Ecto neural progenitor cell (in vitro differentiated cells): ENCODE measurements at regions not wholly inside any gene's neighbourhood (a gene's known extent, or its start where the extent isn't known, plus 50 kb on each side); places are given as distances from the start of the nearest gene placed in this dataset.
"Not testable (repeated sequence)": the region's sequence is repeated elsewhere in the genome, so short reads cannot be mapped to it uniquely, and the experiment has no call there.

Experiments used
- DNase-seq: peaks from one replicate; pipeline ENCODE4 v3.0.0-alpha.2; 2018; ENCODE audit warnings: low spot score

DNA sequence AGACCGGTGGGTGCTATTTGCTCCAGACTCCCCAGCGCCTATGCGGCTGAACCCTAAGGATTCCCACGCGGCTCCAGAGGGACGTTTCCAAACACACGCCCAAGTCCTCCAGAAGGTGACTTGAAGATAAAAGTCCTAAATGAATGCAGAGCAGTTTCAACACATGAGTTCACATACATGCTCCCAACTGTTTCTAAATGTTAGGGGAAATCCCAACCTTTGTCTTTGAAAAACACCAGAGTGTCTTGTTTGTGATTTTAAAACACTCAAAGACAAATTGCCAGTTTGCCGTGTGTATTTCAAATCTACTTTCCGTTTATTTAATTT is 252.9 kb upstream of the SFSWAP start:
- no peak for DNase-seq

- peak; percentile 46 for DNase-seq
These were observed 251.7 kb upstream of the SFSWAP start for GRCh38 chr12:131458931-131459772.

DNA sequence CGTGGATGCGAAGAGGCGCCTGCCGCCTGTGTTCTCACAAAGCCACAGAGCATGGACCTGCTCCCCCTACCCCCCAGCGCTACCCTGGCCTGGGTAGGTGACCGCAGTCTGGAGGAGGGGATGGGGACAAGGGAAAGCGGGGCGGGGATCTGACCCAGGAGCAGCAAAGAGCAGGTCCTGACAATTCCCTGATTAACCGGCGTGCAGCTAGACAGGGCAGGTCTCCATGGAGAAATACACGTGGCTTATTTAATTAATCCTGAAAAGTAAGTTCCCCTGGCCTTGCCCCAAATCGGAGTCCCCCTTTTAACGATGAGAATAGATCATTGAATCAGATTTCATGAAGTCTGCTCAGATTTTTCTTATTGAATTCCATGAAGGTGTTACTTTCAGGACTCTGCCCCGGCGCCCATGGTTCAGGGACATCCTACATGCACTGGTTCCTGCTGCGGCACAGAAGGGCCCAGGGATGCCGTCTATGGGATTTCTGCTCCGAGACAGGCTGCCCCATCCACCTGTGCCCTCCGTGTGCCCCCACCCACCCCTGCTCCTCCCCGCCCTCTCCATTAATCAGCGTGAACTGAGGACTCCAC is 251.0 kb upstream of the SFSWAP start:
- peak; percentile 52 for DNase-seq

GRCh38 chr12:131460520-131460919 is 250.4 kb upstream of the SFSWAP start:
- DNase-seq: peak; percentile 22

DNA sequence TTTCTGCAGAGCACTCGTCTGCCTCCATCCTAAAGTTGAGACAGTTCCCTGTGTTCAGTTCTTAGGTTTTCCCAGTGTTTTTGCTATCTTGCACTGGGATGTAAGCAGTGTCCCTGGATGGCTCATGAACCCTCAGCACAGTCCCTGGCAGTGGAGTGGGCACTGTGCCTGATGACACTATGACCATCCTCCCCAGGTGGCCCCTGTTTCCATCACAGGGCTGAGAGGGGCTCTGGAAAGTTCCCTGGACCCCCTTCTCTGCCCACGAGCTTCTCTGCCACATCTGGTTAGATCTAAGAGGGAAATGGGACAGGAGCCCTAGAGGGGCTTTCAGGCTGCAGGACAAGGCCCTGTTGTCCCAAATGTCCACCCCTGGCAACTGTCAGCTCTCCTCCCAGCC is 249.8 kb upstream of the SFSWAP start:
- DNase-seq: peak; percentile 29

- DNase-seq: peak; percentile 20
These were observed 247.7 kb upstream of the SFSWAP start for GRCh38 chr12:131463174-131463573.

GRCh38 chr12:131464081-131464480 is 246.8 kb upstream of the SFSWAP start:
- peak; percentile 31 for DNase-seq

DNA sequence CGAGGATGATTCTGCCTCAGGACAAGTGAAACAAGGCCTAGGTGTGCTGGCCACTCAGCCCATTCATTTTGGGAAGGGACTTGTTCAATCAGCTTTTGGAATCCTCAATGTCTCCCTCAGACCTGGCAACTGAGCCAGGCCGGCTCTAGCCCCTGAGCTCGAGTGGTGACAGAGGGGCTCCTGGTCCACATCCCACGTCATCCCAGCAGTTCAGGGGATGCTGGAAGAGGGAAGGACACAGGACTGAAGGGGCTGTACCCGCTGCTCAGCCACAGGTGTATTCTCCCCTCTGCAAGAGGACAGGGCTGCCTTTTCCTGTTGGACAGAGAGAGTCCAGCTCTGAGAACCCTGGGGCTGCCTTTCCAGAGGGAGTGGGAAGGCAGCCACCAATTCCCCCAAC is 244.6 kb upstream of the SFSWAP start:
- DNase-seq: peak; percentile 42

- peak; percentile 34 for DNase-seq
These were observed 244.0 kb upstream of the SFSWAP start for GRCh38 chr12:131466932-131467331.

- DNase-seq: peak; percentile 31
These were observed 242.7 kb upstream of the SFSWAP start for GRCh38 chr12:131468206-131468605.

DNA sequence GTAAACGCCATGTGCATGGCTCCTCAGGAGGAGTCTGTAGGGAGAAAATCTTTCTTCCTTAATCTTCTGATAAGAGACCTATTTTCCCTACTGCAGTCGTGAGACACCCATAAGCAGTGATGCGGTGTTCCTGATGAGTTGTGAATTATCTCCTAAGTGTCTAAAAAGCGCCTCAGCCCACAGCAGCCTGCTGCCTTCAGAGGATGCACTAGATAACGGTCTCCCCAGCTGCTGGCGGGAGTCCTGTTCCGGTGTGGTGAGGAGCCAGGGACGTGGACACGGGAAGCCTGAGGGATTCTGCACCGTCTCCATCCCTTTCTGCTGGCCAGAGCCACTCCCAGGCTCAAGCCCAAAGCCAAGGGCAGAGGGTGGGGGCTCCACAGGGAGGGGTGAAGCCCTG is 240.9 kb upstream of the SFSWAP start:
- DNase-seq: not testable (repeated sequence)

GRCh38 chr12:131471271-131471905 is 239.5 kb upstream of the SFSWAP start:
- peak; percentile 64 for DNase-seq

DNA sequence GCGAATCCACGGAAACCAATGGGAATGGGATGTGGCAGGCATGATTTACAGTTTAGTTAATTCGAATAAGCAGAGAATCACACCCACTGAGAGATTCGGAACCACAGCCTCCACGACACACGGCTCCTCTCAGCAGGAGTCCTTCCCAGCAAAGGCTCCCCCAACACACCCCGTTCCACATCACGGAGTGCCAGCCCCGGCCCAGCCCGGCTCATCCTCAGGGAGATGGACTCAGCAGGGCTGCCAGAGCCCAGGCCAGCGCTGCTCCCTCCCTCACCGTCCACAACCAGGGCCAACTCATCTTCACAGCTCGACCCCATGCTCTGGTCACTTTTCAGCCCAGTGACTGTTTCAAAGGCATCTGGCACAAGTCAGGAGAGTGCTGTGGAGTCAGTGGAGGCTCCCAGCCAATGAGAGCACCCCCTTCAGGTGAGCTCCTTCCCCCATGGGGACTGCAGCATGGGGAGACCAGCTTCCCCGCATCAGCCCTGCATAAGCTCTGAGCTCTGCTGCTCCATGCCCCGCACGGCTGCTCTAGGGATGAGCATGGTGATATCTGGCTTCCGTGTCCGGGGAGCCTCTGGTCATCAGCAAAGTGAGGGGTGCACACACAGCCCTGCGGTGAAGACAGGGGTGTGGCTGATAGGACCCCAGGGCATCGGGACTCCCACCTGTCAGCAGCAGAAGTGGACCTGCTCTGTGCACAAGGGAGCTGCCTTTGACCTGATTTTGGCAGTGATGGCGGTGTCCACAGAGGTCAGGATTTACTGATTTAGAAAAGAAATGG is 238.8 kb upstream of the SFSWAP start:
- DNase-seq: peak; percentile 48

DNA sequence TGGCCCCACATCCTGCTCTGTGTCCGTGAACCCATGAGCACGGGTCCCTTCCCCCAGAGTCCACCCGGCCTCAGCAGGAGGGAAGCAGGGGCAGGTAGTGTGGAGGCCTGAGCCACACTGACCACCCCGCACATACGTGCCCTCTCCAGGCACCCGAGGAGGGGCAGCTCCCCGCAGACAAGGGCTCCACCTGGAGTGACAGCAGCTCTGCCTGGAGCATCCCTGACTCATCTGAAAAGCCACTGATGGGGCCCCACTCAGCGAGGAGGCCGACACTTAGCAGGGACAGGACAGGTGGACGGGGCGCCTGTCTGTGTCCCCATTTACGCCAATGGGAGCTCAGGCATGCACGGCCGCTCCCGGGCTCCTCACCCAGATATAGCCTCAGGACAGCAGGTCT is 237.6 kb upstream of the SFSWAP start:
- DNase-seq: peak; percentile 43

DNA sequence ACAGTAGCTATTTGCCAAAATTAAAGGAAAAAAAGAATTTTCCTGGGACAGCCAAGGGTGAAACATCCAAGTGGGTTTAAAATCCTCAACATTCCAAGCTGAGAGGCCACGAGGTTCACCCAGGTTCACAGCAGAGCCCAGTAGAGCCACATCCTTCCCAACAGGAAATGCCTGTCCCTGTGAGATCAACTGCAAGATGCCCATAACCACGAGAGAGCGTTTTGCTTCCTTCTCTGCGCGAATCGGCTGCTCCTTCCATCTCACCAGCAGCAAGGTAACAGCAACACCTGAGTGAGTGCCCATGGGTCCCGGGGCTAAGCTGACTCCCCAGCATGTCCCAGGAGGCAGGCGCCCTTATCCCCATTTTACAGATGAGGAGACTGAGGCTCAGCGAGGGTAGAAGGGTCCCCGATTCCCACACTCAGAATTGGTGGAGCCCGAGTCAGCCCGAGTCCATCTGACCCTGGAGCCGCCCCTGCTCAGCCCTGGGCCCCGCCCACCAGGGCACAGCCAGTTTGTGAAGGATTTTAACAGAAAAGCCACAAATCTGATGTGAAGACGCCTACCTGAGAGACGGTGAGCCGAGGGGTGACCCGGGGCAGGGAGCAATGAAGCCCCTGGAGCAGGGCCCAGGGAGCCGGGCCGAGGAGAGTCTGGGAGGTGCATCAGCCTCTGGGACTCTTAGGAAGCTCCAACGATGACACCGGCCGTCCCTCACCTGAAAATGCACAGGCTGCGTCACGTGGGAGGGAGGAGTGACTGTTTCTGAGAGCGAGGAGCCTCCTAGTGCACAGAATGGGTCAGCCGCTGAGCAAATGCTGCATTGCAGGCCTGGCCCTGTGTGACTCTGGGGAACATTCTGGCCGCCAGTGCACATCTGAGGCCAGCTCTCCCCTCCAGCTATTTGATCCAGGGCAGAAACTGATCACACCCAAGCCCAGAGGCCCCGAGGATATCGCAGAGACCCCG is 236.9 kb upstream of the SFSWAP start:
- peak; percentile 53 for DNase-seq

DNA sequence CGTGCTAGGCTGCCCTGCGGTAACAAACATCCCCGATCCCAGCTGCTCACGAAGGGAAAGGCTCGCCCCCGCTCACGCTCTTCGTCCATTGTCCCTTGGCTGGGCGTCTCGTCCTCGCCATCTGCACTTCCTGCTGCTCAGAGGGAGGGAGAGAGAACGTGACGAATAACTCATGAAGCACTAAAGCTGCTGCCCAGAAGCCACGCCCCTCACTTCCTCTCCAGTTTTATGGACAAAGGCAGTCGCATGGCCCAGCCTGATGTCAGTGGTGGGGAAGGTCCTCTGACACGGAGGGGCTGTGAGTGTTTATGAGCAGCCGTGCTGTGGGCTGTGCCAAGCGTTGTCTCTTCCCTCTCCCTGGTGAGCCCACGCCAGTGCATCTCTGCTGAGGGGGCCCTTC is 235.9 kb upstream of the SFSWAP start:
- DNase-seq: not testable (repeated sequence)

DNA sequence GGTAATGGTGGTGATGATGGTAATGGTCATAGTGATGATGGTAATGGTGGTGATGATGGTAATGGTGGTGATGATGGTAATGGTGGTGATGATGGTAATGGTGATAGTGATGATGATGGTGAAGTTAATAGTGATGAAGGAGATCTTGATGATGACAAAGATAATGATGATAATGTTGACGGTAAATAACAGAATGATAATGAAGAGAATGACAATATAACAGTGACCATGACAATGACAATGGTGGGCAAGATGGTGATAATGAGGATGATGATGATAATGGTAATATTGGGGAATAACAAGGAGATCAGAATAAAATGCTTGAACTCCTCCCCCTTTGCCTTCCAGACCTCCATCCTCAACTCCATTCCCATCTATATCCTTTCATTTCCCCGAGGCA is 233.3 kb upstream of the SFSWAP start:
- DNase-seq: no peak

DNA sequence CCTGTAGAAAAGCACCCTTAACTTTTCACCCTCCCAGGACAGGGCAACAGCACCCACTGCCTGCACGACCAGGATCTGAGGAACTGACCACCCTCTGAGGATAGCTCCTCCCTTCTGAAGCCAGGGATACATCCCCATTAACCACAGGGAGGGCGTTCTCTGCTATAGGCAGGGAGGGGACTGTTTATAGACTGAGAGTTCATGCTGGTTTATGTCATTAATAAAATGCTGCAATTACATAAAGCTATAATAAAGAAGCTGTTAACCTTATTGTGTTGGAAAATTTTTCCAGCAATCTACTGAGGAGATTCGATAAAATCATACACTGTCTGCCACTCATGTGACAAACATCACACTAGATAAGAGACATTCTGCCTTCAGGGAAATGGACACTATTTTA is 232.4 kb upstream of the SFSWAP start:
- DNase-seq: no peak

DNA sequence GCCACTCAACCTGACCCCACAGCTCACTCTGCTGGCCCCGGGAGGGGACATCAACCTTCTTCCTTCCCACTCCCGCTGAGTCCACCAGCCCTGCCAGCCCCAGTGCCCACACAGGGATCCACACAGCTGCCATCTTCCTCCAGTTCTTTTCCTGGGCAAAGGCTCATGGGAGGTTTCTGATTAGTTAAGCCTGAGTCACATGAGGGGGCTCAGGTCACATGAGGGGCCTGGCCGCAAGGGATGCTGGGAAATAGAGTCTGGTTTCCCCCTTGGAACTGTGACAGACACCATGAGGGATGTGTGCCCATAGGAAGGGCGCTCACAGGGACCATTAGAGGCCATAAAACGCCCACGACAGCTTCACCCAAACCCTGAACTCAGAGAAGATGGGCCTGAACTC is 228.7 kb upstream of the SFSWAP start:
- DNase-seq: no peak

DNA sequence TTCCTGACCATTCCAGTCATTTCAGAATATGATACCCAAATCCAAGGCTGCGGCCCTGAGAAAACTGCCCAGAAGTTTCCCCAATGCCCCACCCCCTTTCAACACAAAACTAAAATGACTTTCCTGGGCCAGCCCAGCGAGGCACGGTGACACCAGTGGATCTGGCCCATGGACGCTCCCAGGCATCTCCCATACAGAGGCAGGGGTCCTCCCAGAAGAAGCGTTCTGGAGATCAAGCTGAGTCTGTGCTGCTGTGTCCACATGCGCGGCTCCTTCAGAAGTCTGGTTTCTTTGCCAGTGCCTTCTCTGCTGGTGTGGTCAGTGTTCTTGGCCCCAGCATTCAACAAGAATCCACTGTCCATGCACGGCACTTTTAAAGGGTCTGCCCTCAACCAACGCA is 228.2 kb upstream of the SFSWAP start:
- DNase-seq: no peak

DNA sequence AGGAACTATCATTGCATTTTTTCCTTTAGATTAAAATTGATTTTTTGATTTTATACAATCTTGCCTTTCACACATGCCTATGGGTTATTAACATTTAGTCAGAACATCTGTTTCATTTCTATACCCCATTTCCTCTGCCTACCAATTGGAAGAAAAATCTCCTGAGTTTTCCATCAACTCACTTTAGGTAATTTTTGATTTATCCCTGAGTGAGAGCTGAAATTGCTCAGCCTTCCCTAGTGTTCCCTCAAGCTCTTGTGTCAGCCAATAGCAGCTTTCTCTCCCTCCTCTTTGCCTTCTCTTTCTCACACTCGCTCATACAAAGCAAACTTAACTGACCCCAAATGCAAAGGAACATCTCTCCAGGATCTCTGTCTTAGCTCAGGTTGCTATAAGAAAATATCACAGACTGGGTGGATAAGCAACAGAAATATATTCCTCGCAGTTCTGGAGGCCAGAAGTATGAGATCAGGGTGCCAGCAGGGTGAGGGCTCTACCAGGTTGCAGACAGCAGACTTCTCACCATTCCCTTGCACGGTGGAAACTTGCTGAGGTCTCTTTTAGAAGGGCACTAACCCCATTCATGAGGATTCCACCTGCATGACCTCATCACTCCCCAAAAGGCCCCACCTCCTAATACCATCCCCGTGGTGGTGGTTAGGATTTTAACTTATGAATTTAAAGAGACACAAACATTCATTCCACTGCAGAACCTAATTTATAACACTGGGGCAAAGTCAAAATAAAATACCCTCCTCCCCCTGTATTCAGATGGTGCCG is 224.2 kb upstream of the SFSWAP start:
- no peak for DNase-seq
